ENCODE measurements at regions not wholly inside any gene's neighbourhood (a gene's known extent, or its start where the extent isn't known, plus 50 kb on each side); places are given as distances from the start of the nearest gene placed in this dataset.

GRCh38 chr20:22472447-22473100 lies 111.8 kb downstream of the FOXA2 start:
- intact Hi-C loops (cut with DNase I) = no loop called here
- no peak for DNase-seq (ENCODE audit: low spot score)

- DNase-seq (ENCODE audit: low spot score) = no peak
- intact Hi-C loops (cut with DNase I) = no loop called here
Observed at GRCh38 chr20:22471156-22471836, 113.1 kb downstream of the FOXA2 start.

- no peak for DNase-seq (ENCODE audit: low spot score)
- intact Hi-C loops (cut with DNase I) = no loop called here
Observed at GRCh38 chr20:22470620-22471026, 113.7 kb downstream of the FOXA2 start.

- intact Hi-C loops (cut with DNase I) = no loop called here
- DNase-seq (ENCODE audit: low spot score) = no peak
Observed at GRCh38 chr20:22466447-22467171, 117.8 kb downstream of the FOXA2 start.

- DNase-seq (ENCODE audit: low spot score) = no peak
- intact Hi-C loops (cut with DNase I) = no loop called here
Observed at GRCh38 chr20:22465622-22466446, 118.5 kb downstream of the FOXA2 start.

GRCh38 chr20:22464312-22465003 lies 119.9 kb downstream of the FOXA2 start:
- intact Hi-C loops (cut with DNase I) = no loop called here

GRCh38 chr20:22462975-22463914 lies 121.1 kb downstream of the FOXA2 start:
- intact Hi-C loops (cut with DNase I) = no loop called here
- no peak for DNase-seq (ENCODE audit: low spot score)

More at GRCh38 chr20:22464312-22465003, 119.9 kb downstream of the FOXA2 start:
- DNase-seq (ENCODE audit: low spot score) = no peak

GRCh38 chr20:22460803-22461202 lies 123.6 kb downstream of the FOXA2 start:
- intact Hi-C loops (cut with DNase I) = no loop called here
- no peak for DNase-seq (ENCODE audit: low spot score)

GRCh38 chr20:22460231-22460630 lies 124.1 kb downstream of the FOXA2 start:
- no peak for DNase-seq (ENCODE audit: low spot score)
- intact Hi-C loops (cut with DNase I) = no loop called here

- intact Hi-C loops (cut with DNase I) = no loop called here
- no peak for DNase-seq (ENCODE audit: low spot score)
Observed at GRCh38 chr20:22459754-22460153, 124.6 kb downstream of the FOXA2 start.

- intact Hi-C loops (cut with DNase I) = no loop called here
- DNase-seq (ENCODE audit: low spot score) = no peak
Observed at GRCh38 chr20:22456109-22456508, 128.3 kb downstream of the FOXA2 start.

- no peak for DNase-seq (ENCODE audit: low spot score)
- intact Hi-C loops (cut with DNase I) = no loop called here
Observed at GRCh38 chr20:22455259-22455658, 129.1 kb downstream of the FOXA2 start.

- intact Hi-C loops (cut with DNase I) = no loop called here
- no peak for DNase-seq (ENCODE audit: low spot score)
Observed at GRCh38 chr20:22453244-22454080, 130.9 kb downstream of the FOXA2 start.

- intact Hi-C loops (cut with DNase I) = no loop called here
- no peak for DNase-seq (ENCODE audit: low spot score)
Observed at GRCh38 chr20:22452442-22453011, 131.8 kb downstream of the FOXA2 start.

- no peak for DNase-seq (ENCODE audit: low spot score)
- intact Hi-C loops (cut with DNase I) = no loop called here
Observed at GRCh38 chr20:22450537-22450936, 133.8 kb downstream of the FOXA2 start.

GRCh38 chr20:22449188-22449973 lies 135.0 kb downstream of the FOXA2 start:
- no peak for DNase-seq (ENCODE audit: low spot score)

More at GRCh38 chr20:22449188-22449973, 135.0 kb downstream of the FOXA2 start:
- intact Hi-C loops (cut with DNase I) = no loop called here
